ENCODE measurements at regions not wholly inside any gene's neighbourhood (a gene's known extent, or its start where the extent isn't known, plus 50 kb on each side); places are given as distances from the start of the nearest gene placed in this dataset.
"Not testable (repeated sequence)": the region's sequence is repeated elsewhere in the genome, so short reads cannot be mapped to it uniquely, and the experiment has no call there.

DNA sequence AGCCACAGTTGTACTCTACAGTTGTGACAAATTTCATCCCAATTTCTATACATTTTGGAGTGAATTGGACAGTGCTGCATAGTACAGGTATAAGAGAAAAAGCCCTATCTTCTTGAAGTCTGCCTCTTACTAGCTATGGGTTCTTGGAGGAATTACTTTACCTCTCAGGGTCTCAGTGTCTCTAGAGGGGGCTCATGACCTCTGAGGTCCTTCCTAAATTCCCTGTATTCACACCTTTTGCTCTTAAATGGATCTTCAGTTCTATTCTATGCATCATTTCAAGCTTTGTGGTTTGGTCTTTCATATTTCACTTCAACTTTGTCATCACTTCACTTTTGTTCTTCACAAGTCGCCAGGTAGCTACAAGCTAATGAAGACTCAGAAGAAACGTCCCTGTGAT lies 71.2 kb upstream of the ERCC4 start:
- TF ChIP-seq, protein P1, sequence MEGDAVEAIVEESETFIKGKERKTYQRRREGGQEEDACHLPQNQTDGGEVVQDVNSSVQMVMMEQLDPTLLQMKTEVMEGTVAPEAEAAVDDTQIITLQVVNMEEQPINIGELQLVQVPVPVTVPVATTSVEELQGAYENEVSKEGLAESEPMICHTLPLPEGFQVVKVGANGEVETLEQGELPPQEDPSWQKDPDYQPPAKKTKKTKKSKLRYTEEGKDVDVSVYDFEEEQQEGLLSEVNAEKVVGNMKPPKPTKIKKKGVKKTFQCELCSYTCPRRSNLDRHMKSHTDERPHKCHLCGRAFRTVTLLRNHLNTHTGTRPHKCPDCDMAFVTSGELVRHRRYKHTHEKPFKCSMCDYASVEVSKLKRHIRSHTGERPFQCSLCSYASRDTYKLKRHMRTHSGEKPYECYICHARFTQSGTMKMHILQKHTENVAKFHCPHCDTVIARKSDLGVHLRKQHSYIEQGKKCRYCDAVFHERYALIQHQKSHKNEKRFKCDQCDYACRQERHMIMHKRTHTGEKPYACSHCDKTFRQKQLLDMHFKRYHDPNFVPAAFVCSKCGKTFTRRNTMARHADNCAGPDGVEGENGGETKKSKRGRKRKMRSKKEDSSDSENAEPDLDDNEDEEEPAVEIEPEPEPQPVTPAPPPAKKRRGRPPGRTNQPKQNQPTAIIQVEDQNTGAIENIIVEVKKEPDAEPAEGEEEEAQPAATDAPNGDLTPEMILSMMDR (IDR thresholded peaks at IDR 0.05), result no peak
- no peak for DNase-seq (ENCODE audit: low spot score)
- ATAC-seq (ENCODE audit: low FRiP score), result no peak

DNA sequence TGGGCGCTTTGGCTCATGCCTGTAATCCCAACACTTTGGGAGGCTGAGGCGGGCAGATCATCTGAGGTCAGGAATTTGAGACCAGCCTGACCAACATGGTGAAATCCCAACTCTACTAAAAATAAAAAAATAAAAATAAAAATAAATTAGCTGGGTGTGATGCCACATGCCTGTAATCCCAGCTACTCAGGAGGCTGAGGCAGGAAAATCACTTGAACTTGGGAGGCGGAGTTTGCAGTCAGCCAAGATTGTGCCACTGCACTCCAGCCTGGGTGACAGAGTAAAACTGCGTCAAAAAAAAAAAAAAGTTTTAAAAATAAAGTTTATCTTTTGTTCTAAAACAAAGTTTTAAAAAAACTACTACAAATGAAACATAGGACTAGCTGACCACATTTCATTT lies 69.8 kb upstream of the ERCC4 start:
- not testable (repeated sequence) for DNase-seq (ENCODE audit: low spot score); ATAC-seq (ENCODE audit: low FRiP score)

GRCh38 chr16:13852827-13853226 lies 67.1 kb upstream of the ERCC4 start:
- TF ChIP-seq, protein P1 (IDR thresholded peaks at IDR 0.05), result no peak
- ATAC-seq (ENCODE audit: low FRiP score), result no peak
- no peak for DNase-seq (ENCODE audit: low spot score)

DNA sequence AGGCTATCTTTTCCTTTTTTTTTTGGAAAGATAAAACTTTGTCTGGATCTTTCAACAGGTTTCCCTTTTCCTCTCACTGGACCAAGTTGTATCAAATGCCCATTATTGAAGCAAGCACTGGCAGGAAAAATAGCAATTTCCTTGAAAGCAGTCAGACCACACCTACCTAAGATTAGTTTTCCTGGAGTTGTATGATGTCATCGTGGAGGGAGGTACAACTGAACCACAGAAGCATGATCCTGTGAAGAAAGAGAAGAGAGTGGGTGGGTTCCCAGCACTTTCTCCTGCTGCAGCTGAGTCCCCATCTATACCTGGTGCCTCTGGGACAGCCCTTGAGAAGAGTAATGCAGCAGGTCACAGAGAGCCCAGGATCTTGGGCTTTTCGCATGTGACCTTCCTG lies 63.6 kb upstream of the ERCC4 start:
- ATAC-seq (ENCODE audit: low FRiP score), result no peak
- TF ChIP-seq, protein P1 (IDR thresholded peaks at IDR 0.05), result no peak
- no peak for DNase-seq (ENCODE audit: low spot score)

DNA sequence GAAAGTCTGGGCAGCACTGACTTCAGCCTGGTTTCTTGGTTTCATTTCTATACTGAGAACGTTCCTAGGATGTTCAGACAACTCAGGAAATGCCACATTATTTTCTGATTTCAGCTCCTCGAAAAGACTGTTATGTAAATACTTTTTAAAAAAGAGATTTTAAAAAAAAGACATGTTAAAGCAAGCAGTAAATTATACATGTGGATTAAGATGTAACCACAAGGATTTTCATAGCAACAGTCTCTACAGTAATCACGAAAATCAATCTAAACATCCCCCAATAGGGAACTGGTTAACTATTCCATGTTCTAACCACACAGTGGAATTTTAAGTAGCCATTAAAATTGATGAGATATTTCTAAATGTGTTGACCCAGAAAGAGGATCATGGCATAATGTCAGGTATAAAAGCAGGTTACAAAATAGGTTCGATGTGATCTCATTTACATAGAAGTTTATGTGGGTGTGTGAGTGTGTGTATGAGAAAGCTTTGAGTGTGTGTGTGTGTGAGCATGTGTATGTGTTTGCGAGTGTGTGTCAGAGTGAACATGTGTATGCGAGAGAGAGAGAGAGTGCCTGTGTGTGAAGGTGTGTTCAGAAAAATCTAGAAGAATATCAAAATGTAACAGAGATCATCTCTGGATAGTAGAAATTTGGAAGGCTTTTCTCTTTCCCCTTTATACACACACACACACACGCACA lies 63.0 kb upstream of the ERCC4 start:
- no peak for ATAC-seq (ENCODE audit: low FRiP score)
- DNase-seq (ENCODE audit: low spot score), result no peak
- TF ChIP-seq, protein P1 (IDR thresholded peaks at IDR 0.05), result no peak

- ATAC-seq (ENCODE audit: low FRiP score) (no peak), DNase-seq (ENCODE audit: low spot score) (no peak)
- TF ChIP-seq, protein P1 (IDR thresholded peaks at IDR 0.05), result no peak
Observed at GRCh38 chr16:13858873-13859580, 60.9 kb upstream of the ERCC4 start.

DNA sequence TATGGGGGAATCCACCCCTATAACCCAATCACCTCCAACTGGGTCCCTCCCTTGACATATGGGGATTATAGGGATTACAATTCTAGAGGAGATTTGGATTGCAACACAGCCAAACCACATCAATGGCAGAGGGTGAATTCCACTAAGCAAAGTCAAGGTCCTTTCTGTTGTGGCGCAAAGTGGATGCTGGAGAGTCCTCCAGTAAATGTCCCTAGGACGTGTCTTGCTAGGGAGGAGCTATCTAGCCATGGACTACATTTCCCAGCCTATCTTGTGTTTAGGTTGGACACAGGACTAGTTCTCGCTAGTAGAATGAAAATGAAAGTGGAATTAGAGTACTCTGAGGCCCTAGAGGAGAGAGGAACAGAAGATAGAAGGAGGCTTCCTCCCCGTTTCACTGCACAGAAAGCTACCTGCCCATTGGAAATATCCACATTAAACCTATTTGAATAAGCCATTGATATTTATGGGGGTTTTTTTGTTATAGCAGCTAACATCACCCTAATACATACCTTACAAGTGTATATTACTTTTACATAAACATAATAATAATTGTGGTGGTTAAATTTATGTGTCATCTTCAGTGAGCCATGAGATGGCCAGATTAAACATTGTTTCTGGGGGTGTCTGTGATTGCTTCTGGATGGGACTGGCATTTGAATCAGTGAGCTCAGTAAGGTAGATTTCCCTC lies 56.7 kb upstream of the ERCC4 start:
- TF ChIP-seq, protein P1 (IDR thresholded peaks at IDR 0.05), result no peak
- DNase-seq (ENCODE audit: low spot score) (no peak), ATAC-seq (ENCODE audit: low FRiP score) (no peak)
